NT2/D1 (cell line): ENCODE measurements at regions not wholly inside any gene's neighbourhood (a gene's known extent, or its start where the extent isn't known, plus 50 kb on each side); places are given as distances from the start of the nearest gene placed in this dataset.

Experiments used
- DNase-seq: peaks from one replicate; pipeline ENCODE4 v3.0.0-alpha.2; 2011; ENCODE audit warnings: low read depth, low spot score
- H3K27me3 ChIP-seq: 2 replicates; pipeline ENCODE4 v1.6.0; 2011; ENCODE audit warnings: mild to moderate bottlenecking; ENCODE audit not compliant: insufficient read length, insufficient read depth
- H3K36me3 ChIP-seq: 2 replicates; pipeline ENCODE4 v1.6.1; 2011; ENCODE audit warnings: mild to moderate bottlenecking, low read length, mixed read lengths; ENCODE audit not compliant: insufficient read depth, insufficient read length
- H3K4me1 ChIP-seq: 2 replicates; pipeline ENCODE4 v1.5.1; 2011; ENCODE audit not compliant: insufficient read depth, insufficient read length
- H3K4me3 ChIP-seq: 2 replicates; pipeline ENCODE4 v1.5.1; 2011; ENCODE audit warnings: low read depth; ENCODE audit not compliant: insufficient read length
- H3K9ac ChIP-seq: 2 replicates; pipeline ENCODE4 v1.6.0; 2011; ENCODE audit warnings: low read depth; ENCODE audit not compliant: insufficient read length
- H3K9me3 ChIP-seq: 2 replicates; pipeline ENCODE4 v1.5.1; 2011; ENCODE audit warnings: mild to moderate bottlenecking, low read length; ENCODE audit not compliant: insufficient read depth
- SUZ12 ChIP-seq: IDR thresholded peaks from 2 replicates; pipeline ENCODE4 v1.6.1; 2011; ENCODE audit not compliant: insufficient read length, insufficient read depth; ENCODE audit errors: extremely low read depth
- YY1 ChIP-seq: IDR thresholded peaks from 2 replicates; pipeline ENCODE4 v1.6.1; 2011; ENCODE audit not compliant: insufficient read length, insufficient read depth
- ZNF274 ChIP-seq: IDR thresholded peaks from 2 replicates; pipeline ENCODE4 v1.6.1; 2011; ENCODE audit warnings: mild to moderate bottlenecking, low read depth, low read length

DNA sequence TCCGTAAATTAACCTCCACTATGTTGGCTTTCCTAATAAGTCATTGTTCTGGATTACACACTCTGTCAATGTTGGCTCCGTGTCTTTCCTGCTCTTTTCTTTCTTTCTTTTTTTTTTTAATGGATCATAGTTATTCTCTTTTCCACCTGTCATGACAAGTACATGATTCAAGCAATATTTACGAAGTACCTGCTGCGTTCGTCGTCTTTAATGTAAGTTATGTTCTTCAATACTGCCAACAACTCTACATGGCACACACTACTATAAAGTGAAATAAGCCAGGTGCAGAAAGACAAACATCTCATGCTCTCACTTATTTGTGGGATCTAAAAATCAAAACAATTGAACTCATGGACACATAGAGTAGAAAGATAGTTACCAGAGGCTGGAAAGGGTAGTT is 239.1 kb downstream of the SCG2 start:
- no peak overlapping the region for H3K9ac ChIP-seq
- H3K27me3 ChIP-seq: no peaks in the 10 kb centered on the region
- no peak overlapping the region for H3K4me3 ChIP-seq
- no peaks in the 10 kb centered on the region for H3K9me3 ChIP-seq
- TF ChIP-seq YY1 (no peak), ZNF274 (no peak), SUZ12 (no peak)
- no peak for DNase-seq
- no peaks in the 10 kb centered on the region for H3K4me1 ChIP-seq
- no peaks in the 10 kb centered on the region for H3K36me3 ChIP-seq

DNA sequence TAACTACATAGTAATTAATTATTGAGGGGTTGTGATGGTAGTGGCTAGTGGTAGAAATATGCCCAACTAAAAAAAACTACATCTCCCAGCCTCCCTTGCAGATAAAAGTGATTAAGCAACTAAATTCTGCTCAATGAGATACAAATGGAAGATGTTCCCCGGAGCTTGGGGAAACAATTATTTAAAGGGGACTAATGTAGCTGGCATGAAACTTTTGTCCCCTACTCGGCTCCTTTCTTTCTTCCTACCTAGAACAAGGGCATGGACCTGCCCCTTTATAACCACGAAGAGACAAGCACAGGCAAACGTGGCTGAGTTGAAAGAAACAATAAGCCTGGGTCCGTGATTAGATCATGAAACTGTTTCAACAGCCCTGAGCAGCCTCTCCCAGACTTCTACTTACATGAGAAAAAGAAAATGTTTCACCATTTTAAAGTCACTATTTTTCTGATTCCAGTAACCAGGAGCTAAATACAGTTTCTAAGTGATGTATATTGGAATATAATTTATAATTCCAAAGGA is 236.9 kb downstream of the SCG2 start:
- no peak overlapping the region for H3K4me3 ChIP-seq
- H3K9ac ChIP-seq: no peak overlapping the region
- no peaks in the 10 kb centered on the region for H3K36me3 ChIP-seq
- H3K27me3 ChIP-seq: no peaks in the 10 kb centered on the region
- DNase-seq: no peak
- no peaks in the 10 kb centered on the region for H3K4me1 ChIP-seq
- H3K9me3 ChIP-seq: no peaks in the 10 kb centered on the region
- no peak for TF ChIP-seq YY1
- no peak for TF ChIP-seq ZNF274
- no peak for TF ChIP-seq SUZ12

DNA sequence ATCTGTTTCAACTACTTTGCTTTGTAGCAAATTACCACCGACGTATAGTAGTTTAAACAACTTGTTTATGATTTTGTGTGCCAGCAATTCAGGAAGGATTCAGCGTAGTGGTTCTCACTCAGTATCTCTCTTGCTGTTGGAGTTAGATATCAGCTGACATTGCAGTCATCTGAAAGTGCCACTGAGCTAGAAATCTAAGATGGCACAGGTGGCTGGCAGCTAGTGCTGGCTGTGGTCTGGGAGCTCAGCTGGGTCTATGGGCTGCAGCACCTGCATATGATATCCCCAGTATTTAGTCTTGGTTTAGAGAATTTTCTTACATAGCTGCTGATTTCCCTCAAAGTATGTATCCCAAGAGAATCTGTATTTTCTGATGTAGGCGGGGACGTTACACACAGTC is 235.6 kb downstream of the SCG2 start:
- no peak for TF ChIP-seq ZNF274
- TF ChIP-seq YY1: no peak
- TF ChIP-seq SUZ12: no peak
- H3K4me3 ChIP-seq: no peak overlapping the region
- no peaks in the 10 kb centered on the region for H3K36me3 ChIP-seq
- H3K9ac ChIP-seq: no peak overlapping the region
- DNase-seq: no peak
- H3K27me3 ChIP-seq: no peaks in the 10 kb centered on the region
- H3K9me3 ChIP-seq: no peaks in the 10 kb centered on the region
- H3K4me1 ChIP-seq: no peaks in the 10 kb centered on the region

DNA sequence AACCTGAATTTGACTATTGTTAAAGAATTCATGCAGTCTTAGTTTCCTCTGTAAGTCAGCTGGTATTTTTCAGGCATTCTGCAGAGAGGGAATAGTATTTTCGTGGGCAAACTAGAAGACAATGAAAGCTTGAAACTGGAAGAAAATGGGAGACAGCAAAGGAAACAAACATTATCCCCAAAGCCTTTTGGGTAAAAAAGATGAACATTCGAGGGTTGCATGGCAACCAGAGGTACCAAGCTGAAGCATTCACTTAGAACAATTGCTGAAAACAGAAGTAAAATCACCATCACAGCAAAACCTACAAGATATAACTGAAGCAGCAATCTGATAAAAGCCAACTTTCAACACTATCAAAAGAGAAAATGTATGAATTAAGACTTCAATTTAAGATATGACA is 233.7 kb downstream of the SCG2 start:
- Histone ChIP-seq H3K9me3 (no peaks in the 10 kb centered on the region), H3K4me1 (no peaks in the 10 kb centered on the region), H3K36me3 (no peaks in the 10 kb centered on the region), H3K27me3 (no peaks in the 10 kb centered on the region), H3K4me3 (no peak overlapping the region), H3K9ac (no peak overlapping the region)
- no peak for DNase-seq
- TF ChIP-seq SUZ12 (no peak), YY1 (no peak), ZNF274 (no peak)

DNA sequence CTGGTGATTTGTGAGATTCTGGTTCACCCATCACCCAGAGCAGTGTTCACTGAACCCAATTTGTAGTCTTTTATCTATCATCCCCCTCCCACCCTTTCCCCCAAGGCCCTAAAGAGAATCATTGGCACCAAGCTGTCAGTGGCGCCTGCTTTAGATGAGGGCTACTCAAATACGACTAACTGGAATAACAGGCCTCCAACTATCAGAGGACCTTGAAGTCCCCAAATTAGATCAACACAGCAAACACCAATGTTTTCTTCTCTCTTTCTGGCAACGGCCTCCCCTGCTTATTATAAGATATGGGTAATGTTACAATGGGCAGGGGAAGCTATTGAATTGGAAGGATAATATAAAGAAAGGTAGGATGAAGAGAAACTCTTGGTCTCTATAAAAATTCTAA is 232.3 kb downstream of the SCG2 start:
- TF ChIP-seq YY1 (no peak), ZNF274 (no peak)
- no peak for DNase-seq
- no peaks in the 10 kb centered on the region for H3K4me1 ChIP-seq

DNA sequence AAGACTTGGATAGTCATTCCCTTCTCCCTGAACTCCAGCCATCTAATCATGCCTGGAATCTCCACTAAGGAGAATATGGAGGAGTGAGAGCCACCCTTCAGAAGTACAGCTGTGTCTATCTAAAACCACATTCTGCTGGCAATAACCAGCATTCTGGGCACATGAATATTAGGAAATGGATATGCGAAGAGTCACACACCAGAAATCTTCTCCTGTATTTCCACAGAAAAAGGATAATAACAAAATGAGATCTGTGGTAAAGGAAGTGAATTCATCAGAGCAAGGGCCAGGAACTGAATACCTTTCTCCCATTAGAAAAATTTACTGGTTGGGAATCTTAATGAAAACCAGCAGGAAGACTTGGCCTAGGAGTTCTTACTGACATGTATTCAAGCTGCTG is 218.8 kb downstream of the SCG2 start:
- H3K4me3 ChIP-seq: no peak overlapping the region
- H3K4me1 ChIP-seq: no peaks in the 10 kb centered on the region
- no peak overlapping the region for H3K9ac ChIP-seq
- TF ChIP-seq SUZ12 (no peak), YY1 (no peak), ZNF274 (no peak)
- no peaks in the 10 kb centered on the region for H3K36me3 ChIP-seq
- H3K27me3 ChIP-seq: no peaks in the 10 kb centered on the region
- H3K9me3 ChIP-seq: no peaks in the 10 kb centered on the region
- DNase-seq: no peak

More for the DNA sequence above, 232.3 kb downstream of the SCG2 start:
- Histone ChIP-seq H3K9ac (no peak overlapping the region), H3K9me3 (no peaks in the 10 kb centered on the region), H3K36me3 (no peaks in the 10 kb centered on the region), H3K4me3 (no peak overlapping the region), H3K27me3 (no peaks in the 10 kb centered on the region)

DNA sequence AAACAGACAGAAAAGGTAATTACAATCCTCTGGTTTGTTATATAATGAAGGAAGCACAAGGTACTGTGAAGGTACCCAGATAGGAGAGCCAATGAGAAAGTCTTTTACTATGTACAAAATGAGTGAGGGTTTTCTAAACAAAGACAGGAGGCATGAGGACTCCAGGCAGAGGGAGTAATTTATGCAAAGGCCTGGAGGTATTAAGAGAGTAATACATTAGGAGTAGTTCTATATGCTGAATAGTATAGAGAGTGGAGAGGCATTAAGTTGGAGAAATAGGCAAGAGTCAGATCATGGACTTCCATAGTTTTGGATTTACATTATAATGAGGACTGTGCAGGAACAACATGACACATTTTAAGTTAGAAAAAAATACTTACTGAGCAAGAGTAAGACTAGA is 216.0 kb downstream of the SCG2 start:
- H3K4me3 ChIP-seq: no peak overlapping the region
- no peak for DNase-seq
- no peaks in the 10 kb centered on the region for H3K9me3 ChIP-seq
- H3K9ac ChIP-seq: no peak overlapping the region
- H3K36me3 ChIP-seq: no peaks in the 10 kb centered on the region
- no peak for TF ChIP-seq ZNF274
- no peak for TF ChIP-seq SUZ12
- TF ChIP-seq YY1: no peak
- H3K4me1 ChIP-seq: no peaks in the 10 kb centered on the region
- H3K27me3 ChIP-seq: no peaks in the 10 kb centered on the region
